ENCODE measurements at regions not wholly inside any gene's neighbourhood (a gene's known extent, or its start where the extent isn't known, plus 50 kb on each side); places are given as distances from the start of the nearest gene placed in this dataset.

DNA sequence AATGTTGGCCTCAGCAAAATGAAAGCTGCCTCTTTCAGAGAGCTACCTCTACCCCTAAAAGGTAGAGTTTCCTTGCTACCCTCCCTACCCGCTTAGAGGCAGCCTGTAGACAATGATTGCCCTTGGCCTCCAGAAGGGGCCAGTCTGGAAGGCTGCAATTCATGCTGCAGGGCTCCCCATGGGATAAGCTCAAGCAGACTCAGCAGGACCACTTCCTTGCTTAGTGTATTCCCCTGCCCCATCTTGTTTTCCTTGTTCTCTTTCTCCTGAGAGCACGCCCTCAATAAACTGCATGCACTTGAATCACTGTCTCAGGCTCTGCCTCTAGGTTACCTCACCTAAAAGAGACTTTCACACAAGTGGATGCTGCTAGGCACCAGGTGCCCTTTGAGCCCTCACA, 134.0 kb upstream of the CTNNB1 start:
- in situ Hi-C loops (cut with MboI) (no loop called here), intact Hi-C loops (cut with micrococcal nuclease) (no loop called here)
- no peaks in the 10 kb centered on the region for H3K79me2 ChIP-seq (ENCODE audit: control insufficient read depth, insufficient read depth, low read length)
- no peak overlapping the region for H3K9ac ChIP-seq (ENCODE audit: insufficient read depth in 1 of 2, low read depth in 2 of 2, low read length in 2 of 2)
- no peaks in the 10 kb centered on the region for H3K4me1 ChIP-seq (replicated peaks in 1 of 2; ENCODE audit: control insufficient read depth in 2 of 2, insufficient read depth in 2 of 2, low read length in 2 of 2)
- H3K9me1 ChIP-seq (ENCODE audit: control insufficient read depth, insufficient read depth, low read length) = no peaks in the 10 kb centered on the region
- no peaks in the 10 kb centered on the region for H3K36me3 ChIP-seq (ENCODE audit: control insufficient read depth, insufficient read depth, low read length)
- no peaks in the 10 kb centered on the region for H3K9me3 ChIP-seq (replicated peaks; ENCODE audit: control insufficient read depth, insufficient read depth, low read depth, low read length)
- TF ChIP-seq ZNF764 (CRISPR knock-in tag; IDR thresholded peaks at IDR 0.05; ENCODE audit: low read depth) = no peak
- TF ChIP-seq, protein P1, sequence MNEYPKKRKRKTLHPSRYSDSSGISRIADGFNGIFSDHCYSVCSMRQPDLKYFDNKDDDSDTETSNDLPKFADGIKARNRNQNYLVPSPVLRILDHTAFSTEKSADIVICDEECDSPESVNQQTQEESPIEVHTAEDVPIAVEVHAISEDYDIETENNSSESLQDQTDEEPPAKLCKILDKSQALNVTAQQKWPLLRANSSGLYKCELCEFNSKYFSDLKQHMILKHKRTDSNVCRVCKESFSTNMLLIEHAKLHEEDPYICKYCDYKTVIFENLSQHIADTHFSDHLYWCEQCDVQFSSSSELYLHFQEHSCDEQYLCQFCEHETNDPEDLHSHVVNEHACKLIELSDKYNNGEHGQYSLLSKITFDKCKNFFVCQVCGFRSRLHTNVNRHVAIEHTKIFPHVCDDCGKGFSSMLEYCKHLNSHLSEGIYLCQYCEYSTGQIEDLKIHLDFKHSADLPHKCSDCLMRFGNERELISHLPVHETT (CRISPR knock-in tag; conservative IDR thresholded peaks at IDR 0.05 in 1 of 2, IDR thresholded peaks at IDR 0.05 in 1 of 2) = no peak
- TF ChIP-seq, protein P2, sequence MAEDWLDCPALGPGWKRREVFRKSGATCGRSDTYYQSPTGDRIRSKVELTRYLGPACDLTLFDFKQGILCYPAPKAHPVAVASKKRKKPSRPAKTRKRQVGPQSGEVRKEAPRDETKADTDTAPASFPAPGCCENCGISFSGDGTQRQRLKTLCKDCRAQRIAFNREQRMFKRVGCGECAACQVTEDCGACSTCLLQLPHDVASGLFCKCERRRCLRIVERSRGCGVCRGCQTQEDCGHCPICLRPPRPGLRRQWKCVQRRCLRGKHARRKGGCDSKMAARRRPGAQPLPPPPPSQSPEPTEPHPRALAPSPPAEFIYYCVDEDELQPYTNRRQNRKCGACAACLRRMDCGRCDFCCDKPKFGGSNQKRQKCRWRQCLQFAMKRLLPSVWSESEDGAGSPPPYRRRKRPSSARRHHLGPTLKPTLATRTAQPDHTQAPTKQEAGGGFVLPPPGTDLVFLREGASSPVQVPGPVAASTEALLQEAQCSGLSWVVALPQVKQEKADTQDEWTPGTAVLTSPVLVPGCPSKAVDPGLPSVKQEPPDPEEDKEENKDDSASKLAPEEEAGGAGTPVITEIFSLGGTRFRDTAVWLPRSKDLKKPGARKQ (CRISPR knock-in tag; IDR thresholded peaks at IDR 0.05) = no peak
- H3K27ac ChIP-seq (ENCODE audit: extremely low read depth, low read depth, low read length) = no peak overlapping the region
- no peak overlapping the region for H3K4me3 ChIP-seq
- H3K4me2 ChIP-seq (ENCODE audit: insufficient read depth, low read length) = no peak overlapping the region
- CTCF ChIA-PET (ENCODE audit: low intra/inter-chr PET ratio) = no interaction called here
- ATAC-seq = no peak
- no peak for FAIRE-seq
- POLR2A ChIA-PET = no interaction called here
- no peaks in the 10 kb centered on the region for H4K20me1 ChIP-seq (replicated peaks; ENCODE audit: control insufficient read depth, insufficient read depth, low read length)
- no peak overlapping the region for H2AFZ ChIP-seq (ENCODE audit: low read depth, low read length)
- no TSS peak for BruUV-seq (replicated peaks)
- DNase-seq (ENCODE audit: extremely low read depth in 1 of 4, low spot score in 3 of 4) = no peak
- no peaks in the 10 kb centered on the region; a peak in 1 of 5 replicates for H3K27me3 ChIP-seq (ENCODE audit: control insufficient read depth in 2 of 2, insufficient read depth in 2 of 2, low read length in 2 of 2)
- 4% methylated on average over 2 of the region's 2 CpGs for WGBS (ENCODE audit: insufficient coverage, low coverage, missing lambda C conversion rate)
